Mammary epithelial cell (primary cell): ENCODE measurements at regions not wholly inside any gene's neighbourhood (a gene's known extent, or its start where the extent isn't known, plus 50 kb on each side); places are given as distances from the start of the nearest gene placed in this dataset.

Experiments
- EZH2 ChIP-seq: IDR thresholded peaks from 2 replicates; pipeline ENCODE4 v1.6.1; 2012; ENCODE audit warnings: low read length, inconsistent platforms, borderline replicate concordance
- TF ChIP-seq, protein P1 (sequence below), 2 donors: IDR thresholded peaks in 1 of 2; conservative IDR thresholded peaks in 1 of 2; 2 replicates each; pipeline ENCODE4 v1.5.1; 2011 to 2012; ENCODE audit warnings: inconsistent platforms in 2 of 2, low read length in 2 of 2, mild to moderate bottlenecking in 2 of 2, control low read depth in 1 of 2, low read depth in 1 of 2; ENCODE audit not compliant: insufficient read depth in 1 of 2; ENCODE audit errors: extremely low read depth in 1 of 2

DNA sequence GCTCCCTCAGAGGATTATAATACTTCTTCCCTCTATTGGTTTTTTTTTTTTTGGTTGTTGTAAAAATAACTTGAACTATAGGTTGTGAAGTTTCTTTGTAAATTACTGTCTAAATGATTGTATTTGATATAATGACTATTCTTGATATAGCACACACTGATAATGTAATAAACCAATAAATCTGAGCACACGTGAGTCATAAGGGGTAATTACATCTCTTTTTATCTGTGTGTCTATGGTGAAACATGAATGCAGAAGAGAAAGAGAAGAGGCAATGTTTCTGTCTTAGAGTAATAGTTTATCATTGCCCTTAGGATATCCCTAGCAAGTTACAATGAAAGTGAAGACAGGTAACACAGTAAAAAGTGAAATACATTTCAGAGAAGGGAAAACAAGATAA is 64.1 kb upstream of the RAPGEF4 start:
- TF ChIP-seq, protein P1, sequence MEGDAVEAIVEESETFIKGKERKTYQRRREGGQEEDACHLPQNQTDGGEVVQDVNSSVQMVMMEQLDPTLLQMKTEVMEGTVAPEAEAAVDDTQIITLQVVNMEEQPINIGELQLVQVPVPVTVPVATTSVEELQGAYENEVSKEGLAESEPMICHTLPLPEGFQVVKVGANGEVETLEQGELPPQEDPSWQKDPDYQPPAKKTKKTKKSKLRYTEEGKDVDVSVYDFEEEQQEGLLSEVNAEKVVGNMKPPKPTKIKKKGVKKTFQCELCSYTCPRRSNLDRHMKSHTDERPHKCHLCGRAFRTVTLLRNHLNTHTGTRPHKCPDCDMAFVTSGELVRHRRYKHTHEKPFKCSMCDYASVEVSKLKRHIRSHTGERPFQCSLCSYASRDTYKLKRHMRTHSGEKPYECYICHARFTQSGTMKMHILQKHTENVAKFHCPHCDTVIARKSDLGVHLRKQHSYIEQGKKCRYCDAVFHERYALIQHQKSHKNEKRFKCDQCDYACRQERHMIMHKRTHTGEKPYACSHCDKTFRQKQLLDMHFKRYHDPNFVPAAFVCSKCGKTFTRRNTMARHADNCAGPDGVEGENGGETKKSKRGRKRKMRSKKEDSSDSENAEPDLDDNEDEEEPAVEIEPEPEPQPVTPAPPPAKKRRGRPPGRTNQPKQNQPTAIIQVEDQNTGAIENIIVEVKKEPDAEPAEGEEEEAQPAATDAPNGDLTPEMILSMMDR (conservative IDR thresholded peaks at IDR 0.05 in 1 of 2, IDR thresholded peaks at IDR 0.05 in 1 of 2; ENCODE audit: extremely low read depth in 1 of 2, insufficient read depth in 1 of 2, low read depth in 1 of 2, low read length in 2 of 2), result no peak
- TF ChIP-seq EZH2, result no peak
